Endothelial cell (in vitro differentiated cells): ENCODE measurements at regions not wholly inside any gene's neighbourhood (a gene's known extent, or its start where the extent isn't known, plus 50 kb on each side); places are given as distances from the start of the nearest gene placed in this dataset.

Source experiments
- DNase-seq: peaks from one replicate; pipeline ENCODE4 v3.0.0; 2021; ENCODE audit warnings: low spot score
- H3K27ac Mint-ChIP-seq: one replicate; pipeline ENCODE4 v1.8.0; 2021; ENCODE audit warnings: mixed read lengths, inconsistent platforms; ENCODE audit not compliant: unreplicated experiment
- H3K27me3 Mint-ChIP-seq: one replicate; pipeline ENCODE4 v1.8.0; 2021; ENCODE audit warnings: mild to moderate bottlenecking, moderate library complexity, mixed read lengths, inconsistent platforms; ENCODE audit not compliant: unreplicated experiment
- H3K36me3 Mint-ChIP-seq: one replicate; pipeline ENCODE4 v1.8.0; 2021; ENCODE audit warnings: mild to moderate bottlenecking, low read depth, mixed read lengths, inconsistent platforms; ENCODE audit not compliant: unreplicated experiment
- H3K4me1 Mint-ChIP-seq: one replicate; pipeline ENCODE4 v1.8.0; 2021; ENCODE audit warnings: mild to moderate bottlenecking, mixed read lengths, inconsistent platforms; ENCODE audit not compliant: unreplicated experiment
- H3K4me3 Mint-ChIP-seq: one replicate; pipeline ENCODE4 v1.8.0; 2021; ENCODE audit warnings: mild to moderate bottlenecking, mixed read lengths, inconsistent platforms; ENCODE audit not compliant: unreplicated experiment
- H3K9me3 Mint-ChIP-seq: one replicate; pipeline ENCODE4 v1.8.0; 2021; ENCODE audit warnings: mixed read lengths, inconsistent platforms; ENCODE audit not compliant: unreplicated experiment
- TF ChIP-seq, protein P1 (sequence below): fragments of 200-600 bp; sonication (generic); IDR thresholded peaks from one replicate; pipeline ENCODE4 v1.5.0; 2021; ENCODE audit warnings: antibody characterized with exemption; ENCODE audit not compliant: unreplicated experiment

DNA sequence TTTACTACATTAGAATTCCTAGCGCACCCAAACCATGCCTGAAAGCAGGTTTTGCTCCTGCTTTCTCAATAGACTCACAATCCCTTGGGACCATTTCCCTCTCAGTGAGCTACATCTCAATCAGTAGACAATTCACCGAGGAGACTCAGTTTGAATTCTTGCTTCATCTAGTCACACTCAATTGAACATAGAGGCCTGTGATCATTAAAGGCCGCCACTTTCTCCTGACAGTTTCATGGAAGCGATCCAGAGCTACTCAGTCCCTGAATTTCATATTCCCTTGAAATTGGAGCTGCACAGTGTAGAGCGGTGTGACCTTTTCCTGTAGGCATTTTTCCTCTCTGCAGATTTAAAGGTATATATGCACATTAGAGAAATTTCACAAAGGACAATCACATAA is 193.9 kb upstream of the SPOCK3 start:
- Mint-ChIP-seq H3K27ac (no peak overlapping the region), H3K4me3 (no peak overlapping the region), H3K4me1 (peaks cover 16% of the 10 kb centered on the region), H3K36me3 (peaks cover 6% of the 10 kb centered on the region), H3K27me3 (no peaks in the 10 kb centered on the region), H3K9me3 (no peaks in the 10 kb centered on the region)
- DNase-seq: no peak
- TF ChIP-seq, protein P1, sequence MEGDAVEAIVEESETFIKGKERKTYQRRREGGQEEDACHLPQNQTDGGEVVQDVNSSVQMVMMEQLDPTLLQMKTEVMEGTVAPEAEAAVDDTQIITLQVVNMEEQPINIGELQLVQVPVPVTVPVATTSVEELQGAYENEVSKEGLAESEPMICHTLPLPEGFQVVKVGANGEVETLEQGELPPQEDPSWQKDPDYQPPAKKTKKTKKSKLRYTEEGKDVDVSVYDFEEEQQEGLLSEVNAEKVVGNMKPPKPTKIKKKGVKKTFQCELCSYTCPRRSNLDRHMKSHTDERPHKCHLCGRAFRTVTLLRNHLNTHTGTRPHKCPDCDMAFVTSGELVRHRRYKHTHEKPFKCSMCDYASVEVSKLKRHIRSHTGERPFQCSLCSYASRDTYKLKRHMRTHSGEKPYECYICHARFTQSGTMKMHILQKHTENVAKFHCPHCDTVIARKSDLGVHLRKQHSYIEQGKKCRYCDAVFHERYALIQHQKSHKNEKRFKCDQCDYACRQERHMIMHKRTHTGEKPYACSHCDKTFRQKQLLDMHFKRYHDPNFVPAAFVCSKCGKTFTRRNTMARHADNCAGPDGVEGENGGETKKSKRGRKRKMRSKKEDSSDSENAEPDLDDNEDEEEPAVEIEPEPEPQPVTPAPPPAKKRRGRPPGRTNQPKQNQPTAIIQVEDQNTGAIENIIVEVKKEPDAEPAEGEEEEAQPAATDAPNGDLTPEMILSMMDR: no peak

GRCh38 chr4:167431371-167431770 is 197.1 kb upstream of the SPOCK3 start:
- TF ChIP-seq, protein P1: no peak
- peaks cover 16% of the 10 kb centered on the region for H3K4me1 Mint-ChIP-seq
- no peaks in the 10 kb centered on the region for H3K27me3 Mint-ChIP-seq
- H3K36me3 Mint-ChIP-seq: no peaks in the 10 kb centered on the region
- H3K9me3 Mint-ChIP-seq: no peaks in the 10 kb centered on the region
- no peak overlapping the region for H3K4me3 Mint-ChIP-seq
- H3K27ac Mint-ChIP-seq: no peak overlapping the region
- DNase-seq: no peak

GRCh38 chr4:167435786-167436185 is 201.5 kb upstream of the SPOCK3 start:
- H3K27ac Mint-ChIP-seq: no peak overlapping the region
- H3K4me3 Mint-ChIP-seq: no peak overlapping the region

GRCh38 chr4:167443841-167444240 is 209.5 kb upstream of the SPOCK3 start:
- Mint-ChIP-seq H3K4me3 (no peak overlapping the region), H3K4me1 (peaks cover 7% of the 10 kb centered on the region), H3K27me3 (peaks cover 5% of the 10 kb centered on the region), H3K27ac (no peak overlapping the region), H3K36me3 (no peaks in the 10 kb centered on the region), H3K9me3 (no peaks in the 10 kb centered on the region)
- DNase-seq: no peak
- TF ChIP-seq, protein P1: no peak

More at GRCh38 chr4:167435786-167436185, 201.5 kb upstream of the SPOCK3 start:
- Mint-ChIP-seq H3K9me3 (no peaks in the 10 kb centered on the region), H3K4me1 (peaks cover 4% of the 10 kb centered on the region), H3K36me3 (no peaks in the 10 kb centered on the region), H3K27me3 (peaks cover 7% of the 10 kb centered on the region)
- no peak for DNase-seq
- TF ChIP-seq, protein P1: no peak

DNA sequence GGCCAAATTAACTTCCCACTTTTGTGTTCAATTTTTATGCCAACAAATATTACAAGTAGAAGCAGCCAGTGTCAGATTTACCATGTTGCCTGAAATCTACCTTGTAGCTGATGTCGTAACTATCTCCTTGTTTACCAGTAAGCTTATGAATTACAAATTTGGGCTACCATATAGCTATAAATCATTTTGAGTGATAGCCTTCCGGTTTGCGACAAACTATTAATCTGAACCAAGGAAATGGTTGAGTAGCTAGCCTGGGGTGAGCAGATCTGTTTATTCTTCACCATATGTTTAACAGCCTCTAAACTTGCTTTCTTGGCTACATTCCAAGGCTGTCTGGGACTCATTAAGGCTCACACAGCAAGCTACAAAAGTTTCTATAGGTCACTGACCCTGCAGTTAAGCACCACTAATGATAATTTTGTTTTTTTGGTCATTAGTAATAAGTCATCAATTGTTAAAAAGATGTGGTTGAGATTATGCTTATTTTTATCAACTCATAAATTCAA is 218.7 kb upstream of the SPOCK3 start:
- TF ChIP-seq, protein P1: no peak
- Mint-ChIP-seq H3K27me3 (no peaks in the 10 kb centered on the region), H3K4me1 (no peaks in the 10 kb centered on the region), H3K4me3 (no peak overlapping the region), H3K9me3 (no peaks in the 10 kb centered on the region), H3K36me3 (no peaks in the 10 kb centered on the region), H3K27ac (no peak overlapping the region)
- no peak for DNase-seq
